ENCODE measurements at regions not wholly inside any gene's neighbourhood (a gene's known extent, or its start where the extent isn't known, plus 50 kb on each side); places are given as distances from the start of the nearest gene placed in this dataset.

DNA sequence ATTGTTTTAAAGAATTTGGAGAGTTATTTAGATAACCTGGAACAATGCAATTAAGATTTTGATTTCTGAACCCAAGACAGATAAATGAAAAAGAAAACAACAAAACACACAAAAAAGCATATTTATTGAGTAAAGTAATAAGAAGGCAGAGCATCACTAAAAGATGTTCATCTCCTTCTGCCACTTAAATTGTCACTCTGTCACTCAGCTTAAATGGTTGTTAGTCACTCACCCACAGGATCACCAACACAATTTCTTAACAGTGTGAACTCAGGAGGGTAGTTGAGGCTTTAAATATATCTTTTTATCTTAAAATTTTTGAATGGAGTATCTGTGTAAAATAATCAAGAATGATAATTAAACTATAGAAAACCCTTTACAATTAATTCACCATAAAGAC is 1215.5 kb upstream of the PCDH20 start:
- DNase-seq = no peak

DNA sequence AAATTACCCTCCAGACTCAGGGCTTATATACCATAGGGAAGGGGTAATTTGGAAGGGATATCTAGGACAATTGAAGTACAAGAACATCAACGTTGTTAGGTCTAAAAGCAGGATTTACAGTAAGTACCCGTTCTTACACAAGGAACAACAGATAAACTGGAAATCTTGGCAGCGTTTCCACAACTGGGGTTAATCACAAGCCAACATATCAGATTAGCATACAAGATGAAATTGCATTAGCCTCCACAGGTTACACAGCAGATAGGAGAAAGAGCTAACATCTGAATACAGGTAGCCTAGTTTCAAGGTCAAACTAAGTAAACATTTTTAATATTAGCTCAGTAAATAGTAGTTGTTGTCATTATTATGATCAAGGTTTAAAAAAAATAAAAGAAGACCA is 1214.0 kb upstream of the PCDH20 start:
- DNase-seq = no peak

DNA sequence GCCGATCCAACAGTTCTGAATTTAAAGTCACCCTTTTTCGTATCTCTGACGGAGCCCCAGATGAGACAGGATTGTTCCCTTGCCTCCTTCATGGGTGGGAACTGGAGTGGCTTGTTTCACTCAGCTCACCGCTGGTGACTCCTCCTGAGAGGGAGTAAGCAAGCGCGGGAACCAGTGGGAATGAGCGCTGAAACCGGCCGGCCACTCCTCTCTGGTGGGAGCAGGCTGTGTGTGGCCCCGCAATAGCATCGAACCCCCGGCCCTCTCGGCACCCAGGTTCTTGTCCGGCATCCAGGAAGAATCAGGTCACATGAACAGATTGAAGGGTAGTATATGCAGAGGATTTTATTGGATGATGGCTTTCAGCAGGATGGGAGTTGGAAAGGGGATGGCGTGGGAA is 1211.6 kb upstream of the PCDH20 start:
- DNase-seq = no peak

DNA sequence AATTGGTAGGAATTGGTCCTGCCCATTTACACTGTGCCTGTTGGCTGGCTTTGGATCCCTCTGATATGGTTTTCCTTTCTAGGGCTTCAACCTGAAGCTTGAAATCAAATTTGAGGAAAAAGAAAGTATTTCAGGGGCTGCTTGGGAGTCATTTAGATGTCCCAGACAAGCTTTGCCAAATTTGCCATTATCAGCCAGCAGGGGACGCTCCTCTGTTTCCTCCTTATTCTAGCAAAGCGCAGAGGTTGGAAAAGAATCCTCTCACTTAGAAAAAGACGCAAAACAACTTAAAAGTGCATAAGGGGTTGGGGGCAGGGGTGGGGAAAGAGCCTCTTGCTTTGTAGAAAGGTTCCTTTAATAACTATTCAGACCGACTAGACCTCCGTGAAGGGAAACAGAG is 1211.1 kb upstream of the PCDH20 start:
- no peak for DNase-seq

DNA sequence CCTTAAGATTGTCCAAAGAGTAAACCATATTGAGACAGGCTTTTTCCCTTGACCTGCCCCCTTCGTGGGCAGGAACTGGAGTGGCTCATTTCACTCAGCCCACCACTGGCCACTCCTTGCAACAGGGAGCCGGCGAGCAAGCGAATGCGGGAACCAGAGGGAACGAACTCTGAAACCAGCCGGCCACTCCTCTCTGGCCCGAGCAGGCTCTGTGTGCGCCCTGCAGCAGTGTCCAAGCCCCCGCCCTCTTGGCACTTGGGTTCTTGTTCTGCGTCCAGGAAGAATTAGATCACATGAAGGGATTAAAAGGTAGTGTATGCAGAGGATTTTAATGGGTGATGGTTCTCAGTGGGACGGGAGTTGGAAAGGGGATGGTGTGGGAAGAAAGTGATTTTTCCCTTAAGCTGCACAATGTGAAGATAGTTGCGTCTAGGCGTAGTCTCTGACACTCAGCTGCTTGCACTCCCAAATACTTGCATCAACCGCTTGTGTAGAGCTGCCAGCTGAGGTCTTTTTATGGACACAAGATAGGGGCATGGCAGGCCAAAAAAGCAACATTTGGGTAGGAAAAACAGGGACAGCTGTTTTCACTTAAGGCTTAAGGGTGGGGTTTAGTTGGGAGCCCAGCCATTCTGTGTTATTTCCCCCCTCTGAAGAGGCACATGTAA is 1209.7 kb upstream of the PCDH20 start:
- no peak for DNase-seq

DNA sequence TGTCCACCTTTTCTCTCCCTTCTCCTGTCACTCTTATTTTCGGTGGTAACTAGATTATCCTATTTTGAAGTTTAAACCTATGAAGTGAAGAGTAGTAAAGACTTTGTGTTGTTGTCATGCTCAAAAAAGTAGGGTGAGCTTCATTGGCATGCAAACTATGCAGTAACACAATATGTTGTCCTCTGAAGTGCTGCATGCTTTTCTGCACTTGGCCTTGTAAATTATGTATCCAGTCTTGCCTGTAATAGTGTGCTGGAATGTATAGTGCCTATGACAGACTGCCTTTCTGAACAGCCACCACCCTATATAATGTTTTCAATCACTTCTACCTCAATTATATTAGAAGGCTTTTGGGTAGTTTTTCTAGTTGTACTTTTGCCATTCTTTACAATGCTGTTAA is 1198.2 kb upstream of the PCDH20 start:
- no peak for DNase-seq

DNA sequence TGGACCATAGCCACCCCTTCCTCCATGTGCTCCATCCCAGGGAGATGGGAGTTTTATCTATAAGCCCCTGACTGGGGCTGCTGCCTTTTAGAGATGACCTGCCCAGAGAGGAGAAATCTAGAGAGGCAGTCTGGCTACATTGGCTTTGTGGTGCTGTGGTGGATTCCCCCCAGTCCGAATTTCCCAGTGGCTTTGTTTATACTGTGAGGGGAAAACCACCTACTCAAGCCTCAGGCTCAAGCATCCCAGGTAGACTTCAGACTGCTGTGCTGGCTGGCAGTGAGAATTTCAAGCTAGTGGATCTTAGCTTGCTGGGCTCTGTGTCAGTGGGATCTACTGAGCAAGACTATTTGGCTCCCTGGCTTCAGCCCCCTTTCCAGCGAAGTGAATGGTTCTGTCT is 1195.7 kb upstream of the PCDH20 start:
- no peak for DNase-seq

DNA sequence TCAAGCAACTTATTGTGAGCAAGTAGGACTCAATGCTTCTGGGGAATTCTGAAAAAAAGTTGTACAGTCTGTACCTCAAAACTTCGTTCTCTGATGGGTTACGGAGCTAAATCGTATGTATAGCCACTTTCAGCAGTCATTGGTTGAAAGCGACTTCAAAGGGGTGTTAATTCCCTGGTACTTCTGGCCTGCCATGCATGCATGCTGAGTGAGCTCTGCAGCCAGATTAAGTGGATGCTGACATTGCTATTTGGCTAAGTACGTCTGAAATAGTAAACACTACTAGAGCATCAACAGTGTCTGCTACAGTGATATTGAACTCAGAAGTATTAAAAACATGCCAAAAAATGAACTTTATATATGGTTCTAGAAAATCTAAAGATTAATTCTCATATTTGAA is 1183.1 kb upstream of the PCDH20 start:
- DNase-seq = no peak

DNA sequence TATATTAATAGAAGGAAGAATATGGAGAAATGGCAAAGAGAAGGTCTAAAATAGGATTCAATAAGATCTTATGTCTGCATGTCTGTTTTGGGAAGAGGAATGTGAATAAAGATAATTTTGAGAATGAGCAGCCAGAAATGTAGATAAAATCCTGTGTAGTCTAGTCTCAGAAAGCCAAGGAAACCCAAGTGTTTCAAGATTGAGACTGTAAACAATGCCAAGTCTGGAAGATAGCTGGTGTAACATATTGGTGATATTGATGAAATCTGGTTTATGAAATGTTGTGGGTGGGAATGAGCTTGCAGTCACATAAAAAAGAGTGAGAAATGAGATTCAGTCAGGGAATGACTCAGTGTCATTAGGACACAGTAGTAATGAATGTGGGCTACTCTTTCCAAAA is 1180.3 kb upstream of the PCDH20 start:
- no peak for DNase-seq

DNA sequence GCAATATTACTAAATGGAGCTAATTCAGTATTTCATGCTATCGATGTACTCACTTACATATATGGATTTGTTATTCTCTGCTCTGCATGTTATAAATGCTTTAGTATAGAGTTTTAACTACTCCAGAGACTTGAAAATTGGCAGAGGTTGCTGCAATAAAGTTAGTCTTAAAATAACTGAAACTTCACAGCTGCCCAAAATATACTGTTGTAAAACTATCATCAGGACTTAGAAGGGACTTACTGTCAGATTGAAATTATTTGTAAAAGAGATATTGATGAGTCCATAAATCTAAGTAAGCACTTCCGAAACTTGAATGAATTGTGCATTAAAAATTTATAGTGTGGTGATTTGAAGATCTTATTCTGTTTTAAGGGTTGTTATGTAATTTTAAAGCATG is 1178.2 kb upstream of the PCDH20 start:
- no peak for DNase-seq

DNA sequence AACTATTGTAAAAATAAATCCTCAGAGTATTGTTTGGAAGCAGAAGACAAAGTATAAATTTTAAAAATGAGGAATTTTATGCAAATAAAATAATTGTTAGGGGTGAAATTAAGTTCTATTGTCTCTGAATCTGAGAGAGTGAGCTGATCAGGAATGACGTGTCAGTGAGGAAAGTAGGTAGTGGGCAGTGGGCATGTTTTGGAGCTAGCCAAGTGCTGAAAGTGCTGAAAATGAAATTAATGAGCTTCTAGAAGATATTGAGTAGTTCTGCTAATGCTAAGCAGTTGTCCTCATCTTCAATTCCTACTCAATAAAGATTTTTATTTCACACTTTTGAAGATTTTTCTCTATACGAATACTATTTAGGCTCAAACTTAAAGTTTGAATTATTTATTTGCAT is 1167.8 kb upstream of the PCDH20 start:
- no peak for DNase-seq

DNA sequence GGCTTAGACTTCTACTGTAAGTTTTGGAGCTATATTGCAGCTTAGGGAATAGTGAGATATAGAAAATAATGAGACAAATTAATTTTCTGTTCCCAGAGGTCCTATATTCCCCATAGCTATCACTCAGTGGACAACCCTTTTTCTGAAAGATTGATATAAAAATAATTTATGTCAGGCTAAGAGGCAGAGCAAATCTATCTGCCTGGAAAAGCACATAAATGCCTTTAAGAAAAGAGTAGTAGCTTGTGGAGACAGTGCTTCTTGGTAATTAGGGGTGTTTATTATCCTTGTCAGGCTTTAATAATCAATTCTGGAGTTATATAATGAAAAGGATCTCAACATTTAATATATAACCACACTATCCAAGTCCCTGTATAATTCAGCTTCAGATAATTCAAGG is 1162.8 kb upstream of the PCDH20 start:
- DNase-seq = no peak

DNA sequence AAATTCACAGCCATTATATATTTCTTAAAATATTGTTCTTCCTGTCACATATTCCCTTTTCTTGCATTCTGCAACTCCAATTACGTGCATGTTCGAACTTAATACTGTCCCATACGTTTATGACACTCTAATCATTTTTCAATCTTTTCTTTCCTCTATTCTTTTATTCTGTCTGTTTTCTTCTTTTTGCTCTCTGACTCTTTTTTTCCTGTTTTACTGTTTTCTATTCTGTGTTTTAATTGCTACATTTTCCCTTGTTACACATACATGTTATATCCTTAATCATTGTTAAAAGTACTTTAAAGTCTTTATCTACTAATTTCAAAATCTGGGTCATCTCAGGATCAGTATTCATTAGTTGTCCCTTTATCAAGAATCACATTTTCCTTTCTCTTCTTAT is 1149.1 kb upstream of the PCDH20 start:
- no peak for DNase-seq

DNA sequence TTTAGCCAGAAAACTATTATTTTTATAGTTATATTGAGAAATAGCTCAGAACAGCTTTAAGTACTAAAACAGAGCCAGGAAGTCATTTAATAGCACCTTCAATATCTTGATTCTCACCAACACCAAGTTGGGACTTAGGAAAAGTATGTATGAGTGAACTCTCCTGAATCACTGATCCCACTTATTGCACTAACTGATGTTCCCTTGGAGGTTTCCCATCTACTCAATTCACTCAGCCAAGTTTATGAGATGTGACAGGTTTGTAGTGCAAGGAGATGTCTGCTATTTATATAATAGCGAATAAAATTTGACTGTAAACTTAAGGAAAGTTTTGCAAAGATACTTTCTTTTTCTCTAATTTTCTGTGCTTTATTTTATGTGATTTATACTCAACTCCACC is 1147.6 kb upstream of the PCDH20 start:
- no peak for DNase-seq

DNA sequence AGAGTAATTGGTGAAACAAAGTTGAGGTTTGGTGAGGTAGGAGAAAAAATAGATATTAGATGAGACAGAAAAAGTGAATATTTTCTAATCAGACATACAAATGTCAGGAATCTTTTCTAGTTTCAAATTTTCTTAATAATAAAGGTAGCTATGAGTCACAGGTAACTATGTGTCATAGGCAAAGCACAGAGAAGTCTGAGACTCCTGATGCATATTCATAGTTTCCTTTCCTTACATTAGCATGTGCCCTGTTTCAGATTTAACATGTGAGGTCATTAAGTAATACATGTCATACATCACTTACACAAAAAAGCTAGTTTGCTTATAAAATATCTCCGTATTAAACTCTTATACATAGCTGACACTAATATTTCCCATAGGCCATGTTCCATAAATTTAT is 1141.3 kb upstream of the PCDH20 start:
- no peak for DNase-seq

DNA sequence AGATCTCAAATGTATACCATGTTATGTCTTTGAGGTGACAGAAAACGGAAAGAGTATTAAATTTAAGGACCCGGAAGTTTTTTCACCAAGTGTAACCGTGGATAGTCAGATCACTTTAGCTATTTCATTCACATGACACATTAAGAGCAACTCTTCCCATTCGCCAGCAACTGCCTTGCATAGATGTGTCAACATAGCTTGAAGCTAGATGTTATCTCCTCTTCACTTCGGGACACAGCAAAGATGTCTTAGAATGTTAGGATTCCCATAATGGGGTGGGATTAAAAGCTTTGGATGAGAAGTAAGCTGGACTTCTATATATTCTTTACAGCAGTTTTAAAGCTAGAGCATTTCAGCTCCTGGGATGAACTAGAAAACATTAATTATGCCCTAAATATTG is 1135.9 kb upstream of the PCDH20 start:
- no peak for DNase-seq

DNA sequence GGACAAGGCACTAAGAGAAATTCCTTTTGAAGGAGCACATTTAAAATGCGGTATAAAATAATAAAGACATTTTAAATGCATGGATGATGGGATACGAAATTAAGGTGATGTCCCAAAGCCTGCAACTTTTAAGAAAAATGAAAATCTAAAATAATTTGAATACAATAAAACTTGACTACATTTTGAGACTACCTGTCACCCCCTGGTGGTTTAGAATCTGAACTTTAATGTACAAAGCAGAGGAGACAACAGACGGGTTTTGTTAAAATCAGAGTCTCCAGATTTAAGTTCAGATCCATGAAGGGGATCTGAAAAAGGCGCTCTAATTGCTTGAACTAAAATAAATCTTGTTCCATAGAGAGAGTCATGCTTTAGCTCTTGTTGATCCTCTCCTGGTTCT is 1129.3 kb upstream of the PCDH20 start:
- no peak for DNase-seq

DNA sequence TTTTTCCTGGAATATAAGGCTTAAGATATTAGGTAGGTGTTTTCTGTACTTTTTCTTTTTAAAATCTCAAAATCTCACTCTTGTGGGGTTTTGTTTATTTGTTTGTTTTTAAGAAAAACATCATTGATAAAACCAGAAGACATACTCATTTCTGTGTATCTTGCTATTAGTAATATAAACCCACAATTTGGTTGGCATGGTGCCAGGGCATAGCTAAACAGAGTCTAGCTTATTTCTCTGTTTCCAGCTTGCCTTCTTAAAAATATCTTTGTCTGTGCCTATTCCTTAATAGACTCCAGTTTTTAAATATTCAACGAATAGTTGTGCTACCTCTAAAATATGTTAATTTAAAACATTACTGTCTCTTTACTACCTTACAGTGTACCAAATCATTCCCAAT is 1121.9 kb upstream of the PCDH20 start:
- DNase-seq = no peak

DNA sequence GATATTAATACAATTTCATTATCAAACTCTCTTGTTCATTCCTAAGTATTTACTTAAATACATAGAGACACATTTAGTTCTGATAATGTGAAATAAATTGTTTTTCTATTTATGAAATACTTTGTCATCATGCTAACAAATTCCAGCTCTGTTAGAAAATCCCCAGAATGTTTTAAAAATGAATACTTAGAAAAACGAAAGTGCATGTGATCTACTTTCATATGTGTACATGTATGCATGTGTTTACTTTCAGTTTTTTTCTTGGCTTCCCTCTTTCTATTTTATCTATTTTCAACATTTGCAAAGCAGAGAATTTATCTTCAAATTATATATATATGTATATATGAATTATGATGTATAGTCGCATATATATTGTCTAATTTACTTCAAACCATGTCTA is 1110.0 kb upstream of the PCDH20 start:
- DNase-seq = no peak

DNA sequence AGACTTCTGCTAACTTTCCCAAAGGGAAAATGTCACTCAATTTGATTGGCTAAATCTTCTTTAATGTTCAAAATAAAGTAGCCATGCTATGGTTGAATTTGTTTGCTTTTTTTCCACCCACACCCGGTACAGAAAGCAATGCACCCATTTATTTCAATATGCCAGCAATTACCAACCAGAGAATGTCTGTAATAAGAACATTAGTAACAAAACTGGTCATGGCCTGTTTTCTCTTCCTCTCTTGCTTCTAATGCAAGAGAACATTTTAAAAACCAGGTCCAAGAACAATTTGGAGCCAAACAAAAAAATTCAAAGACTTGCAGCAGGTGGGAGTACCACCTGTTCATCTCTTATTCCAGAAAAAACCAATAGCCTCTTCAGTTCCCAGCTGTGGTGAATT is 1108.8 kb upstream of the PCDH20 start:
- no peak for DNase-seq

DNA sequence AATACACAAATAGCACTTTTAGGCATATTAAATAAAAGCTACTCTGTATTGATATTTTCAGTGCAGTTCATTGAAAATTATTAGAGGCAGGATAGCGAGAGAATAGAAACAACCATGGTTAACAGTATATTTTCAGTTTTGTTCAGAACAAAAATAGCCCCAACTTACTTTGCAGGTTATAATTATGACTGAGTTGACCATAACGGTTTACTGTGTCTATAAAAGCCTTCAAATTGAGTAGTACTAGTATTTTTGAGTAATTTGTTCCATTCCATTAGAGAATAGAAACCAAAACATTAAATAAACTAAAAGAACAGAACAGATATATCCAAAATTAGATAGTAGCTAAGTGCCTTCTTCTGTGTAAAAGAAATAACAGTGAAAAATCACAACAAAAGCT is 1108.4 kb upstream of the PCDH20 start:
- DNase-seq = no peak

DNA sequence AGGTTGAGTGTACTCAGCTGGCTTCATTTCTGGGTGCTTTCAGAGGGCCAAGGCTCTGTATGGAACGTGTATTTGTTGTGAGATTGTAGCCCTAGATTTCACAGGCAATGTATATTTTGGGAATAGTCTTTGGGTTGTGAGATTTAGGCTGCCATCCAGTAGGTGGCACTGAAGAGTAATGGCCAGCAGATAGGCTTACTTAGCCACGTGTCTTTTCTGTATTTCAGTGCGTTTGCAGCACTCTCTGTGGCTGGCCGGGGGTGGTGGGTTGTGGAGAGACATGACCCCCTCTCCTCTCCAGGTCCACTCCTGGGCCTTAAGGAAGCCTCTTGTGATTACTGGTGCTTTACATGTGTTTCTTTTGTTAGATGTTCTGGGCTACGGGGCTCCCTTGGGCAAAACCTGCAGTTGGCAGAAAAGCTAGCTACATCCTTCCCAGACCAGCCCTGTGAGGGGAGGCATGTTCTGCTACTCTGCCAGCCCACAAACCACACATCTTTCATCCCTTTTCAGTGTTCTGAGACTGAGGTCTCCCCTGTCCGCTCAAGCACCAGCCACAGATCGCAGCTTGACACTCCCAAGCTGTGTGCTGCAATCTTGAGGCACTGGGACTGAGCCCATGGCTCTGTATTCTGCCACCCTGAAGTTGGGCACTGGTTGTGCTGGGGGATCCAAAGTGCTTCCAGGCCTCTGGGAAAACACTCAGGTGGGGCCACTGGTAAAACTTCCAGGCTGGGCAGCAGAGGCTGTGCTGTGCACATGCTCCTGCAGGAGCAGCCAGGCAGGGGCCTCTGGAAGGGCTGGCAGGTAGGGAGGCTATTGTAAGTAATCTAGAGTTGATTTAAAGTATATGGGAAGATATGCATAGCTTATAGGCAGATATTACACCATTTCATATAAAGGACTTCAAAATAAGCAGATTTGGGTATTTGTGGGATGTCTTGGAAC is 1096.8 kb upstream of the PCDH20 start:
- DNase-seq = no peak

DNA sequence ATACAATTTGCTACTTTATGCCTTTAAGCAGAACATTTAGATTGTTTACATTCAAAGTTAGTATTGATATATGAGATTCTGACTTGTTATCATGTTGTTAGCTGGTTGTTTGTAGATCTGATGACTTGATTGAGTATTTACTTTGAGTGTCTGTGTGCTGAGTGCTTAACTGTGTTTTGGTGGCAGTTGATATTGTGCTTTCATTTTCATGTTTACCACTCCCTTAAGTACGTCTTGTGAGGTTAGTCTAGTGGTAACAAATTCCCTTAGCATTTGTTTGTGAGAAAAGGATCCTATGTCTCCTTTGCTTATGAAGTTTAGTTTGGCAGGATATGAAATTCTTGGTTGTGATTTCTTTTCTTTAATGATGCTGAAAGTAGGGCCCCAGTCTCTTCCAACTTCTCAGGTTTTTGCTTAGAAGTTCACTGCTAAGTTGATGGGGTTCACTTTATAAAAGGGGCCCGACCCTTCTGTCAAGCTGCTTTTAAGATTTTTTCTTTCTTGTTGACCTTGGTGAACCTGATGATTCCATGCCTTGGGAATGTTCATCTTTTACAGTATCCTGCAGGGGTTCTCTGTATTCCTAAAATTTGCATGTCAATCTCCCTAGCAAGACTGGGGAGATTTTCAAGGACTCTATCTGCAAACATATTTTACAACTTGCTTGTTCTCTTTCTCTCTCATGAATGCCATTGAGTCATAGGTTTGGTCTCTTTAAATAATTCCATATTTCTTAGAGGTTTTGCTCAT is 1095.4 kb upstream of the PCDH20 start:
- no peak for DNase-seq

DNA sequence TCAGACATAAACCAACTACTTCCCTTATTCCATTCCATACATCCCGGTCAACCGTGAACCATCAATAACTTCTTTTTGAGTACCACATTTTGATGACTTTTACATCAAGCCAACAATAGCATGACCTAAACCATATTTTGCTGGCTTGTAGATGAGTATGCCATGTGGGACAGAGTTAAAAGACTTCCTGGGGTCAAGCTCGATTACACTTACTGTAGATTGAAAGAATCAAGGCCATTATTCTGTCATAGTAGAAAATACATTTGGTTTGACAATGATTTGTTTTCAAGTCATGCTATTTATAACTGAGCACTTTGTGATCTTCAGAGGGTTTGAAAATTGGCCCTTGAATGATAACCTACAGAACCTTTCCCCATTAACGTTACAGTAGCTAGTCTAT is 1086.9 kb upstream of the PCDH20 start:
- no peak for DNase-seq
